ENCODE measurements at regions not wholly inside any gene's neighbourhood (a gene's known extent, or its start where the extent isn't known, plus 50 kb on each side); places are given as distances from the start of the nearest gene placed in this dataset.
"Not testable (repeated sequence)": the region's sequence is repeated elsewhere in the genome, so short reads cannot be mapped to it uniquely, and the experiment has no call there.

GRCh38 chr6:144519426-144519825 lies 234.3 kb downstream of the UTRN start:
- no peak for TF ChIP-seq POLR2A (IDR thresholded peaks at IDR 0.05)
- no peak for TF ChIP-seq EP300 (IDR thresholded peaks at IDR 0.05)
- DNase-seq (ENCODE audit: low spot score in 2 of 2), result no peak
- WGBS, result 63% methylated on average over 4 of the region's 4 CpGs
- Histone ChIP-seq H3K27ac (no peak overlapping the region), H3K4me3 (no peak overlapping the region), H3K9me3 (no peaks in the 10 kb centered on the region), H3K4me1 (no peaks in the 10 kb centered on the region), H3K27me3 (no peaks in the 10 kb centered on the region), H3K36me3 (peaks cover 64% of the 10 kb centered on the region)

DNA sequence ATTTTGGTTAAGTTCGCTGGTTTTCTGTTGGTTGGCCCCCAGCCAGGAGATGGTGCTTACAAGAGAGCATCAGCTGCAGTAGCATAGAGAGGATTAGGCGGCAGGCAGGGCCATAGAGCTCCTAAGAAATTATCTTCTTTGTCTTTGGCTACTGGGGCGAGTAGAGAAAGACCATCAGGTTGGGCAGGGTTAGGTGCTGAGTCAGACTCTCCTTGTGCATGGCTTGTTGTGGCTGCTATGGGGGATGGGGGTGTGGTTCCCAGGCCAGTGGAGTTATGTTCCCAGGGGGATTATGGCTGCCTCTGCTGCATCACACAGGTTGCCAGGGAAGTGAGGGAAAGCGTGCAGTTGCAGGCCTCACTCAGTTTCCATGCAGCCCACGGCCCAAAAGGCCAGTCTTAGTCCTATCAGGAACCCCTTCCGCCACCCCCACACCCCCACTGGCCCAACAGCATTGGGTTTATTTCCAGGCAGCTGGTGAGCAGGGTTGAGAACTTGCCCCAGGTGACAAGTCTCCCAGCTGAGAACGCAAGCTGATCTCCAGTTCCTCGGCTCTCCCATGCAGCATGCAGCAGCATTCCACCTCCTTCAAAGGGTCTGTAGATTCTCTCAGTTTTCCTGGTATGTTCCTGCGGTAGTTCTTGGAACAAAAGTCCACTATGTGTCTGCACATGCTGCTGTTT lies 243.7 kb downstream of the UTRN start:
- H3K27ac ChIP-seq, result no peak overlapping the region
- no peak overlapping the region for H3K4me3 ChIP-seq
- WGBS, result 89% methylated on average over 9 of the region's 9 CpGs
- DNase-seq (ENCODE audit: low spot score in 2 of 2), result no peak
- H3K36me3 ChIP-seq, result peaks cover 76% of the 10 kb centered on the region
- H3K4me1 ChIP-seq, result peaks cover 2% of the 10 kb centered on the region
- no peak for TF ChIP-seq POLR2AphosphoS5 (IDR thresholded peaks at IDR 0.05)
- no peak for TF ChIP-seq POLR2A (IDR thresholded peaks at IDR 0.05)
- TF ChIP-seq CTCF (IDR thresholded peaks at IDR 0.05), result no peak
- TF ChIP-seq EP300 (IDR thresholded peaks at IDR 0.05), result no peak
- H3K9me3 ChIP-seq, result no peaks in the 10 kb centered on the region
- H3K27me3 ChIP-seq, result no peaks in the 10 kb centered on the region

- Histone ChIP-seq H3K27me3 (no peaks in the 10 kb centered on the region), H3K27ac (no peak overlapping the region), H3K4me3 (no peak overlapping the region), H3K9me3 (no peaks in the 10 kb centered on the region), H3K36me3 (peaks cover 70% of the 10 kb centered on the region), H3K4me1 (peaks cover 2% of the 10 kb centered on the region)
- TF ChIP-seq CTCF (IDR thresholded peaks at IDR 0.05) (no peak), POLR2AphosphoS5 (IDR thresholded peaks at IDR 0.05) (no peak), EP300 (IDR thresholded peaks at IDR 0.05) (no peak), POLR2A (IDR thresholded peaks at IDR 0.05) (no peak)
- DNase-seq (ENCODE audit: low spot score in 2 of 2), result no peak
- 86% methylated on average over 2 of the region's 2 CpGs for WGBS
Observed at GRCh38 chr6:144530118-144530517, 245.0 kb downstream of the UTRN start.

- not testable (repeated sequence) for H3K9me3 ChIP-seq; H3K27me3 ChIP-seq; DNase-seq (ENCODE audit: low spot score in 2 of 2); H3K4me3 ChIP-seq; H3K27ac ChIP-seq; H3K4me1 ChIP-seq
- WGBS, result 89% methylated on average over 3 of the region's 3 CpGs
- H3K36me3 ChIP-seq, result peaks cover 63% of the 10 kb centered on the region
Observed at GRCh38 chr6:144532238-144532637, 247.1 kb downstream of the UTRN start.

DNA sequence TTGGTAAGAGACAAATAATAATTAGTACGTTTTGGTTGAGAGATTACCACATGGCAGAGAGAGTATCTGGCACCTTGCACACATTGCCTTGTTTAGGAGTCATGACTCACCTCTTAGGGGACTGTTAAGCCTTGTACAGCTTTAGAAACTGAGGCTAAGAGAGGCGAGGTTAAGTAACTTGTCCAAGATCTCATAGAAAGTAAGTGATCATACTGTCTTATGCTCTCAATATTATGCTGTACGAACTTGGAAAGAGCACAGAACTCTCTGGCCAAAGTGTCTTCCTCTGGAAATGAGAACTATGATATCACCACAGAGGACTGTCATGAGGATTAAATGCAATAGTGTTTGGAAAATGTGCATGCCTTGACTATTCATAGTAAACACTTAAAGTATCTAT lies 249.0 kb downstream of the UTRN start:
- Histone ChIP-seq H3K4me1 (no peaks in the 10 kb centered on the region), H3K27me3 (no peaks in the 10 kb centered on the region), H3K36me3 (peaks cover 57% of the 10 kb centered on the region), H3K27ac (no peak overlapping the region), H3K4me3 (no peak overlapping the region), H3K9me3 (no peaks in the 10 kb centered on the region)
- 68% methylated on average over 3 of the region's 3 CpGs for WGBS
- TF ChIP-seq POLR2AphosphoS5 (IDR thresholded peaks at IDR 0.05) (no peak), CTCF (IDR thresholded peaks at IDR 0.05) (no peak), POLR2A (IDR thresholded peaks at IDR 0.05) (no peak), EP300 (IDR thresholded peaks at IDR 0.05) (no peak)
- DNase-seq (ENCODE audit: low spot score in 2 of 2), result no peak

DNA sequence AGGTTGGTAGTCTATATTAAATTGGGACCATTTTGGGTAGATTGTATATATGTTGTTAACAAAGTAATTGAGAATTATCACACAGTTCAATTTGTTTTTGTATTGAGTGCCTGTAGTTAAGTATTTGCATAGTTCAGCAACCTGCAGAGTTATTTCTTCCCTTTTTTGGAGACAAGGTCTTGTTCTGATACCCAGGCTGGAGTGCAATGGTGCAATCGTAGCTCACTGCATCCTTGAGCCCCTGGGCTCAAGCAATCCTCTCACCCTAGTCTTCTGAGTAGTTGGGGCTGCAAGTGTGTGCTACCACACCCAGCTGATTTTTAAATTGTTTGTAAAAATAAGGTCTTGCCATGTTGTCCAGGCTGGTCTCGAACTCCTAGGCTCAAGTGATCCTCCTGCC lies 250.5 kb downstream of the UTRN start:
- H3K9me3 ChIP-seq, result no peaks in the 10 kb centered on the region

More for the DNA sequence above, 250.5 kb downstream of the UTRN start:
- H3K4me3 ChIP-seq, result no peak overlapping the region
- TF ChIP-seq EP300 (IDR thresholded peaks at IDR 0.05), result no peak
- TF ChIP-seq POLR2AphosphoS5 (IDR thresholded peaks at IDR 0.05), result no peak
- TF ChIP-seq CTCF (IDR thresholded peaks at IDR 0.05), result no peak
- TF ChIP-seq POLR2A (IDR thresholded peaks at IDR 0.05), result no peak
- H3K4me1 ChIP-seq, result no peaks in the 10 kb centered on the region
- no peak for DNase-seq (ENCODE audit: low spot score in 2 of 2)
- WGBS, result 90% methylated on average over 2 of the region's 2 CpGs
- H3K27ac ChIP-seq, result no peak overlapping the region
- H3K27me3 ChIP-seq, result no peaks in the 10 kb centered on the region
- H3K36me3 ChIP-seq, result peaks cover 55% of the 10 kb centered on the region

Measured in suprapubic skin (tissue), 4 donors.